ENCODE measurements at regions not wholly inside any gene's neighbourhood (a gene's known extent, or its start where the extent isn't known, plus 50 kb on each side); places are given as distances from the start of the nearest gene placed in this dataset.

GRCh38 chr11:8858808-8859207 is 52.2 kb upstream of the AKIP1 start:
- no peak overlapping the region for H3K4me3 ChIP-seq (ENCODE audit: low read depth, low read length)
- no peak for DNase-seq (ENCODE audit: low read depth)
- no peak for TF ChIP-seq CTCF (IDR thresholded peaks at IDR 0.05; ENCODE audit: insufficient read depth, low read depth, low read length, missing control alignments)
